ENCODE measurements at regions not wholly inside any gene's neighbourhood (a gene's known extent, or its start where the extent isn't known, plus 50 kb on each side); places are given as distances from the start of the nearest gene placed in this dataset.

GRCh38 chr13:21823949-21824348 is 153.1 kb downstream of the FGF9 start:
- in situ Hi-C loops (cut with HindIII; ENCODE audit: low pct_unique_long_range_greater_than_20kb, low sequenced_read_pairs): no loop called here

GRCh38 chr13:21825186-21825585 is 154.3 kb downstream of the FGF9 start:
- no peaks in the 10 kb centered on the region for H3K36me3 ChIP-seq (ENCODE audit: control insufficient read depth, insufficient read depth, low read length)
- H3K27ac ChIP-seq (ENCODE audit: low read length): no peak overlapping the region
- no TSS peak for BruUV-seq (replicated peaks)
- ATAC-seq (no peak), DNase-seq (ENCODE audit: low read depth, low spot score) (no peak)
- no peak overlapping the region for H3K4me3 ChIP-seq (ENCODE audit: low read depth in 2 of 2, low read length in 2 of 2)
- intact Hi-C loops (cut with micrococcal nuclease; ENCODE audit: unreplicated experiment) (no loop called here), in situ Hi-C loops (cut with HindIII; ENCODE audit: low pct_unique_long_range_greater_than_20kb, low sequenced_read_pairs) (no loop called here)
- no peaks in the 10 kb centered on the region for H3K4me1 ChIP-seq (ENCODE audit: control insufficient read depth, insufficient read depth, low read length)
- H3K9me3 ChIP-seq (ENCODE audit: control insufficient read depth, insufficient read depth, low read depth, low read length): no peaks in the 10 kb centered on the region
- H3K27me3 ChIP-seq (ENCODE audit: control insufficient read depth, insufficient read depth, low read length): no peaks in the 10 kb centered on the region
- CTCF ChIA-PET: no interaction called here
- POLR2A ChIA-PET: no interaction called here
- TF ChIP-seq POLR2AphosphoS5 (IDR thresholded peaks at IDR 0.05; ENCODE audit: low read depth, low read length) (no peak), CTCF (IDR thresholded peaks at IDR 0.05) (no peak), SIN3A (IDR thresholded peaks at IDR 0.05; ENCODE audit: borderline replicate concordance, insufficient read depth, low read depth, low read length) (no peak), REST (IDR thresholded peaks at IDR 0.05; ENCODE audit: insufficient read depth in 1 of 2, low read depth in 2 of 2, low read length in 1 of 2) (no peak), TCF7L2 (IDR thresholded peaks at IDR 0.05; ENCODE audit: low read depth, low read length) (no peak)

More at GRCh38 chr13:21823949-21824348, 153.1 kb downstream of the FGF9 start:
- Histone ChIP-seq H3K27ac (ENCODE audit: low read length) (no peak overlapping the region), H3K4me3 (ENCODE audit: low read depth in 2 of 2, low read length in 2 of 2) (no peak overlapping the region), H3K27me3 (ENCODE audit: control insufficient read depth, insufficient read depth, low read length) (no peaks in the 10 kb centered on the region), H3K4me1 (ENCODE audit: control insufficient read depth, insufficient read depth, low read length) (no peaks in the 10 kb centered on the region), H3K36me3 (ENCODE audit: control insufficient read depth, insufficient read depth, low read length) (no peaks in the 10 kb centered on the region), H3K9me3 (ENCODE audit: control insufficient read depth, insufficient read depth, low read depth, low read length) (no peaks in the 10 kb centered on the region)
- intact Hi-C loops (cut with micrococcal nuclease; ENCODE audit: unreplicated experiment): no loop called here
- BruUV-seq (replicated peaks): no TSS peak
- ChIA-PET CTCF (no interaction called here), POLR2A (no interaction called here)
- no peak for ATAC-seq
- TF ChIP-seq SIN3A (IDR thresholded peaks at IDR 0.05; ENCODE audit: borderline replicate concordance, insufficient read depth, low read depth, low read length): no peak
- no peak for TF ChIP-seq CTCF (IDR thresholded peaks at IDR 0.05)
- no peak for TF ChIP-seq TCF7L2 (IDR thresholded peaks at IDR 0.05; ENCODE audit: low read depth, low read length)
- no peak for TF ChIP-seq POLR2AphosphoS5 (IDR thresholded peaks at IDR 0.05; ENCODE audit: low read depth, low read length)
- TF ChIP-seq REST (IDR thresholded peaks at IDR 0.05; ENCODE audit: insufficient read depth in 1 of 2, low read depth in 2 of 2, low read length in 1 of 2): no peak
- DNase-seq (ENCODE audit: low read depth, low spot score): no peak
